H1 (cell line): ENCODE measurements at regions not wholly inside any gene's neighbourhood (a gene's known extent, or its start where the extent isn't known, plus 50 kb on each side); places are given as distances from the start of the nearest gene placed in this dataset.

Experiments
- CTCF ChIA-PET: fragments of 300-600 bp; sonication (Branson Sonifier 250); formaldehyde crosslinking; loops from one replicate; lab custom pipeline; 2021; ENCODE audit not compliant: partially characterized antibody; lab: Charles Lee
- POLR2A ChIA-PET: fragments of 300-600 bp; sonication (Branson Sonifier 250); formaldehyde crosslinking; loops from one replicate; lab custom pipeline; 2021; ENCODE audit warnings: inconsistent platforms; ENCODE audit not compliant: partially characterized antibody; lab: Charles Lee
- DNase-seq, 2 experiments: peaks; one replicate each; pipeline versions ENCODE4 v3.0.0 to v3.0.0-alpha.2; 2010 to 2022; ENCODE audit warnings: low spot score in 2 of 2, low read depth in 1 of 2, mixed read lengths in 1 of 2
- FAIRE-seq: peaks from 2 replicates; lab custom pipeline; 2011; peaks lifted over from hg19 to GRCh38; lab: Jason Lieb, UNC
- H2AFZ ChIP-seq: 2 replicates; pipeline ENCODE4 v1.8.1; 2012; ENCODE audit warnings: low read length, inconsistent platforms
- H2AK5ac ChIP-seq: 2 replicates; pipeline ENCODE4 v1.6.1; 2013; ENCODE audit warnings: low read depth, low read length
- H2BK120ac ChIP-seq: replicated peaks from 2 replicates; pipeline ENCODE3; 2013; ENCODE audit warnings: low read depth, low read length, inconsistent platforms
- H2BK12ac ChIP-seq: 2 replicates; pipeline ENCODE4 v1.6.1; 2013; ENCODE audit warnings: low read depth, low read length
- H2BK15ac ChIP-seq: 2 replicates; pipeline ENCODE4 v1.6.1; 2013; ENCODE audit warnings: low read length
- H2BK20ac ChIP-seq: 2 replicates; pipeline ENCODE4 v1.6.1; 2013; ENCODE audit warnings: low read length
- H2BK5ac ChIP-seq: 2 replicates; pipeline ENCODE4 v1.6.1; 2013; ENCODE audit warnings: low read depth, low read length
- H3K14ac ChIP-seq: 2 replicates; pipeline ENCODE4 v1.6.1; 2013; ENCODE audit warnings: inconsistent platforms; ENCODE audit not compliant: insufficient read length
- H3K18ac ChIP-seq: 2 replicates; pipeline ENCODE4 v1.6.1; 2013; ENCODE audit warnings: low read length; ENCODE audit errors: extremely low read depth
- H3K23ac ChIP-seq: 2 replicates; pipeline ENCODE4 v1.6.1; 2013; ENCODE audit warnings: inconsistent platforms; ENCODE audit not compliant: insufficient read length
- H3K23me2 ChIP-seq: 2 replicates; pipeline ENCODE4 v1.6.1; 2013; ENCODE audit warnings: low read depth, low read length
- H3K27ac ChIP-seq: 2 replicates; pipeline ENCODE4 v1.6.1; 2011; ENCODE audit warnings: low read depth, low read length, inconsistent platforms
- H3K27me3 ChIP-seq, 4 experiments: replicated peaks in 1 of 4; 1 replicate in 1 of 4; 2 replicates in 3 of 4; pipeline versions ENCODE4 v1.6.1 to v1.8.1; 2011 to 2013; ENCODE audit warnings: low read length in 3 of 4, mild to moderate bottlenecking in 3 of 4, inconsistent platforms in 2 of 4, mixed read lengths in 2 of 4, moderate library complexity in 1 of 4; ENCODE audit not compliant: control insufficient read depth in 3 of 4, insufficient read depth in 3 of 4; ENCODE audit errors: extremely low read depth in 1 of 4
- H3K36me3 ChIP-seq, 4 experiments: 2 replicates each; pipeline versions ENCODE4 v1.6.1 to v1.8.1; 2011 to 2013; ENCODE audit warnings: mild to moderate bottlenecking in 4 of 4, low read length in 3 of 4, moderate library complexity in 2 of 4, control low read depth in 1 of 4, inconsistent platforms in 1 of 4; ENCODE audit not compliant: insufficient read depth in 4 of 4, control insufficient read depth in 2 of 4
- H3K4ac ChIP-seq: replicated peaks from 2 replicates; pipeline ENCODE3; 2013; ENCODE audit warnings: low read length, low read depth, mixed read lengths, inconsistent platforms; ENCODE audit not compliant: insufficient read length
- H3K4me1 ChIP-seq, 4 experiments: replicated peaks in 1 of 4; 1 replicate in 1 of 4; 2 replicates in 3 of 4; pipeline versions ENCODE4 v1.6.1 to v1.8.1; 2011 to 2013; ENCODE audit warnings: low read length in 3 of 4, inconsistent platforms in 2 of 4, mixed read lengths in 1 of 4; ENCODE audit not compliant: insufficient read depth in 4 of 4, control insufficient read depth in 3 of 4
- H3K4me2 ChIP-seq, 2 experiments: 2 replicates each; pipeline versions ENCODE4 v1.6.1 to v1.8.1; 2011 to 2013; ENCODE audit warnings: low read depth in 2 of 2, low read length in 2 of 2, control low read depth in 1 of 2, inconsistent platforms in 1 of 2, mild to moderate bottlenecking in 1 of 2; ENCODE audit not compliant: insufficient read depth in 1 of 2
- H3K4me3 ChIP-seq, 4 experiments: fragments of 200-600, 300-600 bp in 1 of 4; sonication (generic), shearing (Covaris generic), sonication (Bioruptor Twin) in 1 of 4; 2 replicates each; pipeline versions ENCODE4 v1.5.1 to v1.8.1; 2011 to 2016; ENCODE audit warnings: low read length in 4 of 4, low read depth in 3 of 4, control low read depth in 2 of 4, inconsistent platforms in 2 of 4, mild to moderate bottlenecking in 2 of 4, mixed read lengths in 1 of 4, moderate library complexity in 1 of 4; ENCODE audit not compliant: insufficient read depth in 2 of 4; ENCODE audit errors: extremely low read depth in 1 of 4
- H3K56ac ChIP-seq: replicated peaks from 2 replicates; pipeline ENCODE3; 2013; ENCODE audit warnings: low read depth, mild to moderate bottlenecking, mixed read lengths, low read length, inconsistent platforms; ENCODE audit not compliant: insufficient read length
- H3K79me1 ChIP-seq: 2 replicates; pipeline ENCODE4 v1.6.1; 2013; ENCODE audit warnings: low read depth, low read length, control low read depth
- H3K79me2 ChIP-seq, 2 experiments: 2 replicates each; pipeline versions ENCODE4 v1.6.1 to v1.8.1; 2012 to 2013; ENCODE audit warnings: low read length in 2 of 2, mild to moderate bottlenecking in 2 of 2, inconsistent platforms in 1 of 2; ENCODE audit not compliant: insufficient read depth in 2 of 2, control insufficient read depth in 1 of 2
- H3K9ac ChIP-seq, 4 experiments: replicated peaks in 1 of 4; 1 replicate in 1 of 4; 2 replicates in 3 of 4; pipeline versions ENCODE4 v1.6.1 to v1.8.1; 2011 to 2013; ENCODE audit warnings: low read depth in 3 of 4, low read length in 3 of 4, control low read depth in 2 of 4, mild to moderate bottlenecking in 2 of 4, moderate library complexity in 2 of 4, inconsistent platforms in 1 of 4; ENCODE audit errors: extremely low read depth in 1 of 4
- H3K9me3 ChIP-seq, 2 experiments: 2 replicates each; pipeline versions ENCODE4 v1.6.1 to v1.8.1; 2012 to 2013; ENCODE audit warnings: mild to moderate bottlenecking in 2 of 2, moderate library complexity in 2 of 2, control low read depth in 1 of 2, inconsistent platforms in 1 of 2, low read depth in 1 of 2, low read length in 1 of 2, mixed read lengths in 1 of 2; ENCODE audit not compliant: insufficient read depth in 2 of 2
- H4K20me1 ChIP-seq, 2 experiments: replicated peaks in 1 of 2; 2 replicates each; pipeline versions ENCODE3 to v1.8.1; 2011 to 2013; ENCODE audit warnings: inconsistent platforms in 2 of 2, low read length in 2 of 2, mild to moderate bottlenecking in 1 of 2; ENCODE audit not compliant: insufficient read depth in 2 of 2, control insufficient read depth in 1 of 2
- H4K5ac ChIP-seq: 2 replicates; pipeline ENCODE4 v1.6.1; 2013; ENCODE audit warnings: low read length, low read depth, mixed read lengths, inconsistent platforms; ENCODE audit not compliant: insufficient read length
- H4K8ac ChIP-seq: 2 replicates; pipeline ENCODE4 v1.8.0; 2013; ENCODE audit warnings: mild to moderate bottlenecking, moderate library complexity, low read length, inconsistent platforms; ENCODE audit not compliant: insufficient read depth; ENCODE audit errors: extremely low read depth
- H4K91ac ChIP-seq: replicated peaks from 2 replicates; pipeline ENCODE3; 2013; ENCODE audit warnings: low read length, mixed read lengths, inconsistent platforms; ENCODE audit not compliant: insufficient read length
- BACH1 ChIP-seq: IDR thresholded peaks from 2 replicates; pipeline ENCODE4 v1.6.1; 2012; ENCODE audit warnings: low read length, improper control_type of control experiment
- BRCA1 ChIP-seq: IDR thresholded peaks from 2 replicates; pipeline ENCODE4 v1.6.1; 2012; ENCODE audit warnings: low read depth, low read length, improper control_type of control experiment
- CBX5 ChIP-seq: fragments of 300-800, 300-1000 bp; sonication (generic); IDR thresholded peaks from 2 replicates; pipeline ENCODE4 v1.7.1; 2016; ENCODE audit warnings: antibody characterized with exemption, low read length, low read depth
- CEBPB ChIP-seq: IDR thresholded peaks from 2 replicates; pipeline ENCODE4 v1.6.1; 2012; ENCODE audit warnings: low read depth, low read length
- CREB1 ChIP-seq: IDR thresholded peaks from 2 replicates; pipeline ENCODE4 v1.6.1; 2012; ENCODE audit warnings: inconsistent platforms
- EP300 ChIP-seq, 2 experiments: IDR thresholded peaks; 1 replicate in 1 of 2; 2 replicates in 1 of 2; pipeline ENCODE4 v1.6.1; 2011 to 2012; ENCODE audit warnings: low read depth in 2 of 2, low read length in 2 of 2, mild to moderate bottlenecking in 2 of 2, borderline replicate concordance in 1 of 2, inconsistent platforms in 1 of 2, moderate library complexity in 1 of 2
- EZH2 ChIP-seq: fragments of 200-600 bp; sonication (generic); IDR thresholded peaks from 2 replicates; pipeline ENCODE4 v1.7.1; 2012; ENCODE audit warnings: low read depth, mild to moderate bottlenecking, moderate library complexity, low read length, inconsistent platforms; ENCODE audit not compliant: severe bottlenecking
- KDM1A ChIP-seq: fragments of 200-600, 300-600 bp; sonication (generic); IDR thresholded peaks from 2 replicates; pipeline ENCODE4 v1.7.1; 2016; ENCODE audit warnings: mild to moderate bottlenecking, low read length, borderline replicate concordance
- KDM5A ChIP-seq: fragments of 200-600 bp; IDR thresholded peaks from 2 replicates; pipeline ENCODE4 v1.7.1; 2012; ENCODE audit warnings: mild to moderate bottlenecking, low read length, inconsistent platforms, mixed read lengths
- MAX ChIP-seq: IDR thresholded peaks from 2 replicates; pipeline ENCODE4 v1.6.1; 2012; ENCODE audit warnings: inconsistent platforms
- PHF8 ChIP-seq: fragments of 200-600 bp; sonication (generic); conservative IDR thresholded peaks from 2 replicates; pipeline ENCODE4 v1.7.1; 2012; ENCODE audit warnings: low read depth, mild to moderate bottlenecking, inconsistent platforms, low read length, moderate library complexity
- POLR2A ChIP-seq, 2 experiments: IDR thresholded peaks; 1 replicate in 1 of 2; 2 replicates in 1 of 2; pipeline ENCODE4 v1.6.1; 2011; ENCODE audit warnings: low read depth in 2 of 2, low read length in 2 of 2, mild to moderate bottlenecking in 2 of 2; ENCODE audit errors: control extremely low read depth in 1 of 2
- POLR2AphosphoS5 ChIP-seq: IDR thresholded peaks from 2 replicates; pipeline ENCODE4 v1.6.1; 2011; ENCODE audit warnings: low read depth, low read length
- SIRT6 ChIP-seq: IDR thresholded peaks from one replicate; pipeline ENCODE4 v1.7.1; 2012; ENCODE audit warnings: low read length, inconsistent platforms
- SIX5 ChIP-seq: IDR thresholded peaks from 2 replicates; pipeline ENCODE4 v1.6.1; 2011; ENCODE audit warnings: mild to moderate bottlenecking, low read depth, low read length
- SUZ12 ChIP-seq: fragments of 200-600 bp; sonication (generic); IDR thresholded peaks from 2 replicates; pipeline ENCODE4 v1.6.1; 2012; ENCODE audit warnings: mild to moderate bottlenecking, inconsistent platforms, low read length, moderate library complexity, mixed read lengths
- WGBS, 2 experiments: shearing (Covaris generic) in 1 of 2; methylation state at CpG; one replicate each; pipeline versions ENCODE4 v1.1.6 to v1.1.7; 2013 to 2015; ENCODE audit warnings: low lambda C conversion rate in 2 of 2, mixed read lengths in 2 of 2, inconsistent platforms in 1 of 2, low coverage in 1 of 2, missing lambda C conversion rate in 1 of 2; ENCODE audit not compliant: insufficient replicate concordance in 2 of 2, insufficient coverage in 1 of 2, insufficient read length in 1 of 2; ENCODE audit errors: extremely low coverage in 1 of 2, missing lambda C conversion rate in 1 of 2; 5-methylcytosine and 5-hydroxymethylcytosine counted together

- Histone ChIP-seq H3K27ac (no peak overlapping the region), H3K4me3 (no peak overlapping the region), H2AFZ (no peak overlapping the region), H3K4ac (no peak overlapping the region), H4K91ac (no peak overlapping the region), H3K56ac (no peak overlapping the region), H3K27me3 (no peaks in the 10 kb centered on the region), H3K23ac (no peak overlapping the region), H4K20me1 (no peaks in the 10 kb centered on the region), H4K5ac (no peak overlapping the region), H2BK15ac (no peak overlapping the region), H2AK5ac (no peak overlapping the region), H3K23me2 (no peaks in the 10 kb centered on the region; the same call in 1 of the 2 replicates), H3K9ac (no peak overlapping the region), H2BK20ac (no peak overlapping the region), H4K8ac (no peak overlapping the region), H2BK5ac (no peak overlapping the region), H3K79me2 (no peaks in the 10 kb centered on the region), H3K4me2 (no peak overlapping the region), H3K4me1 (peaks cover 0 to 7% (median 4%) of the 10 kb centered on the region in 4 experiments; a peak in 3 of 7 replicates), H3K14ac (no peak overlapping the region), H3K18ac (no peak overlapping the region), H3K9me3 (no peaks in the 10 kb centered on the region; a peak in 1 of 4 replicates), H2BK120ac (no peak overlapping the region), H3K36me3 (no peaks in the 10 kb centered on the region), H3K79me1 (no peaks in the 10 kb centered on the region), H2BK12ac (no peak overlapping the region)
- CTCF ChIA-PET, result interaction anchor here (0.6 to 1.5 kb wide), 4 partner anchors 17 to 1013 kb away, joined by 3 to 5 read pairs (median 4); no protein-coding TSS in a partner anchor
- DNase-seq, result no peak
- no peak for FAIRE-seq
- POLR2A ChIA-PET, result interaction anchor here (0.8 kb wide), 1 partner anchor 18 kb away, joined by 4 read pairs; no protein-coding TSS in a partner anchor
- WGBS, 2 experiments, result 93% methylated on average over 8 of the region's 11 CpGs; no CpG with 5 or more reads in 1 of the 2 experiments
- TF ChIP-seq SIRT6 (no peak), BRCA1 (no peak), POLR2A (IDR thresholded peaks at IDR 0.05; ENCODE audit: control extremely low read depth in 1 of 2, low read depth in 2 of 2, low read length in 2 of 2) (no peak), PHF8 (no peak), KDM5A (no peak), SIX5 (no peak), MAX (no peak), SUZ12 (no peak), CEBPB (no peak), CREB1 (no peak), POLR2AphosphoS5 (no peak), EP300 (IDR thresholded peaks at IDR 0.05; ENCODE audit: borderline replicate concordance in 1 of 2, low read depth in 2 of 2, low read length in 2 of 2) (no peak), KDM1A (no peak), BACH1 (no peak), EZH2 (no peak), CBX5 (no peak)
These were observed 121.0 kb downstream of the C16orf95 start for GRCh38 chr16:87196231-87196630.
